HCT116 (cell line): ENCODE measurements at regions not wholly inside any gene's neighbourhood (a gene's known extent, or its start where the extent isn't known, plus 50 kb on each side); places are given as distances from the start of the nearest gene placed in this dataset.

Experiments used
- ATAC-seq: fragments of 200-7000 bp; cut with Tn5 transposase; 2 replicates; pipeline ENCODE4 v1.9.1; 2020; ENCODE audit warnings: mild to moderate bottlenecking, moderate library complexity
- BruUV-seq: library from RNA; stranded (reverse); fragments of 400-500 nt; replicated peaks from 2 replicates; lab custom pipeline; 2021; lab: Mats Ljungman, UMichigan
- CTCF ChIA-PET: fragments of 300-600 bp; sonication (Branson Sonifier 250); formaldehyde crosslinking; loops from one replicate; lab custom pipeline; 2021; ENCODE audit warnings: antibody characterized with exemption; lab: Charles Lee
- POLR2A ChIA-PET: fragments of 300-600, 350-600 bp; sonication (Branson Sonifier 250); formaldehyde crosslinking; loops from one replicate; lab custom pipeline; 2021; ENCODE audit warnings: antibody characterized with exemption; lab: Charles Lee
- RAD21 ChIA-PET, 2 experiments: fragments of 300-600 bp; sonication (Branson Sonifier 250); formaldehyde crosslinking; loops; one replicate each; lab custom pipeline; 2023; ENCODE audit warnings: low total read pairs in 2 of 2; ENCODE audit not compliant: uncharacterized antibody in 2 of 2, unreplicated experiment in 2 of 2, low non-redundant PET in 1 of 2; lab: Charles Lee
- DNase-seq: peaks from one replicate; pipeline ENCODE4 v3.0.0-alpha.2; 2010; ENCODE audit warnings: low read depth, low spot score
- H2AFZ ChIP-seq: fragments of 200-600 bp; shearing (Covaris generic), sonication (generic); 2 replicates; pipeline ENCODE4 v1.6.1; 2017; ENCODE audit warnings: low read depth, mixed run types, mixed read lengths, antibody characterized with exemption, low read length; ENCODE audit not compliant: poor library complexity, severe bottlenecking
- H3K27ac ChIP-seq: 2 replicates; pipeline ENCODE4 v1.5.1; 2012; ENCODE audit warnings: low read depth, low read length
- H3K27me3 ChIP-seq: fragments of 200-600 bp; sonication (generic); 2 replicates; pipeline ENCODE4 v1.6.1; 2016; ENCODE audit warnings: mixed run types, low read length, mixed read lengths; ENCODE audit not compliant: insufficient read depth
- H3K36me3 ChIP-seq, 2 experiments: fragments of 200-500 bp in 1 of 2; fragments of 200-600 bp in 1 of 2; sonication (Bioruptor generic) in 1 of 2; sonication (generic) in 1 of 2; 2 replicates each; pipeline versions ENCODE4 v1.5.1 to v1.6.1; 2014 to 2016; ENCODE audit warnings: low read length in 2 of 2, inconsistent platforms in 1 of 2, mixed read lengths in 1 of 2, mixed run types in 1 of 2; ENCODE audit not compliant: insufficient read depth in 2 of 2, control insufficient read depth in 1 of 2
- H3K4me1 ChIP-seq, 2 experiments: fragments of 200-600 bp in 1 of 2; sonication (generic) in 1 of 2; 2 replicates each; pipeline versions ENCODE4 v1.5.1 to v1.6.1; 2012 to 2017; ENCODE audit warnings: low read length in 2 of 2, inconsistent platforms in 1 of 2, mild to moderate bottlenecking in 1 of 2, mixed read lengths in 1 of 2, mixed run types in 1 of 2, moderate library complexity in 1 of 2; ENCODE audit not compliant: insufficient read depth in 2 of 2, control insufficient read depth in 1 of 2
- H3K4me2 ChIP-seq: fragments of 200-600 bp; sonication (generic); 2 replicates; pipeline ENCODE4 v1.6.1; 2017; ENCODE audit warnings: mixed run types, low read length, mixed read lengths
- H3K4me3 ChIP-seq, 2 experiments: fragments of 200-600 bp in 1 of 2; sonication (generic) in 1 of 2; replicated peaks in 1 of 2; 2 replicates each; pipeline ENCODE4 v1.5.1; 2011 to 2016; ENCODE audit warnings: low read length in 2 of 2, control low read depth in 1 of 2, low read depth in 1 of 2, mild to moderate bottlenecking in 1 of 2, mixed read lengths in 1 of 2, mixed run types in 1 of 2
- H3K79me2 ChIP-seq: fragments of 200-600 bp; sonication (generic); 2 replicates; pipeline ENCODE4 v1.6.1; 2017; ENCODE audit warnings: mild to moderate bottlenecking, mixed run types, low read length, moderate library complexity, mixed read lengths; ENCODE audit not compliant: insufficient read depth
- H3K9ac ChIP-seq: fragments of 200-600 bp; sonication (generic); 2 replicates; pipeline ENCODE4 v1.6.1; 2016; ENCODE audit warnings: low read length, mixed read lengths
- H3K9me2 ChIP-seq: fragments of 200-600 bp; sonication (generic), shearing (Covaris generic); 2 replicates; pipeline ENCODE4 v1.6.1; 2017; ENCODE audit warnings: mixed run types, mild to moderate bottlenecking, moderate library complexity; ENCODE audit not compliant: insufficient read depth
- H3K9me3 ChIP-seq, 2 experiments: fragments of 200-500 bp in 1 of 2; fragments of 200-600 bp in 1 of 2; sonication (Bioruptor generic) in 1 of 2; sonication (generic) in 1 of 2; 2 replicates each; pipeline ENCODE4 v1.6.1; 2014 to 2017; ENCODE audit warnings: low read length in 2 of 2, mixed read lengths in 2 of 2, inconsistent platforms in 1 of 2, low read depth in 1 of 2, mild to moderate bottlenecking in 1 of 2, mixed run types in 1 of 2, moderate library complexity in 1 of 2; ENCODE audit not compliant: control insufficient read depth in 1 of 2, insufficient read depth in 1 of 2
- H4K20me1 ChIP-seq: fragments of 200-600 bp; sonication (generic), shearing (Covaris generic); 2 replicates; pipeline ENCODE4 v1.6.1; 2017; ENCODE audit warnings: mixed run types, mild to moderate bottlenecking, moderate library complexity; ENCODE audit not compliant: insufficient read depth
- ATF3 ChIP-seq: IDR thresholded peaks from 2 replicates; pipeline ENCODE4 v1.6.1; 2012
- CTCF ChIP-seq, 3 experiments: fragments of 200-600 bp in 1 of 3; sonication (generic) in 1 of 3; IDR thresholded peaks in 2 of 3; conservative IDR thresholded peaks in 1 of 3; 2 replicates each; pipeline ENCODE4 v1.5.1; 2012 to 2017; ENCODE audit warnings: low read depth in 2 of 3, low read length in 2 of 3, antibody characterized with exemption in 1 of 3, borderline replicate concordance in 1 of 3, control low read depth in 1 of 3, mild to moderate bottlenecking in 1 of 3, mixed read lengths in 1 of 3, mixed run types in 1 of 3, moderate library complexity in 1 of 3; ENCODE audit not compliant: insufficient read depth in 1 of 3
- EGR1 ChIP-seq: IDR thresholded peaks from 2 replicates; pipeline ENCODE4 v1.6.1; 2012; ENCODE audit warnings: low read depth
- EZH2phosphoT487 ChIP-seq: fragments of 200-600 bp; IDR thresholded peaks from 2 replicates; pipeline ENCODE4 v1.6.1; 2018; ENCODE audit warnings: antibody characterized with exemption, borderline replicate concordance
- FOSL1 ChIP-seq: IDR thresholded peaks from 2 replicates; pipeline ENCODE4 v1.6.1; 2012; ENCODE audit warnings: low read depth
- JUND ChIP-seq: IDR thresholded peaks from 2 replicates; pipeline ENCODE4 v1.6.1; 2012
- POLR2A ChIP-seq: IDR thresholded peaks from 2 replicates; pipeline ENCODE4 v1.7.0; 2011; ENCODE audit warnings: borderline replicate concordance; ENCODE audit not compliant: insufficient read depth, insufficient read length; ENCODE audit errors: extremely low read depth
- POLR2AphosphoS5 ChIP-seq: IDR thresholded peaks from 2 replicates; pipeline ENCODE4 v1.6.1; 2011; ENCODE audit warnings: mild to moderate bottlenecking, low read depth, low read length, moderate library complexity
- RAD21 ChIP-seq: IDR thresholded peaks from 2 replicates; pipeline ENCODE4 v1.6.1; 2012; ENCODE audit warnings: low read depth, mild to moderate bottlenecking
- REST ChIP-seq: IDR thresholded peaks from 2 replicates; pipeline ENCODE4 v1.6.1; 2012; ENCODE audit warnings: low read depth
- ZBTB33 ChIP-seq: IDR thresholded peaks from 2 replicates; pipeline ENCODE4 v1.6.1; 2011; ENCODE audit warnings: mild to moderate bottlenecking, low read length, moderate library complexity; ENCODE audit not compliant: insufficient replicate concordance; ENCODE audit errors: extremely low read depth
- ZNF274 ChIP-seq: fragments of 200-500 bp; sonication (Bioruptor generic); IDR thresholded peaks from 2 replicates; pipeline ENCODE4 v1.6.1; 2014; ENCODE audit warnings: mild to moderate bottlenecking, low read depth, low read length, inconsistent platforms
- intact Hi-C: fragments of 100-400 bp; cut with micrococcal nuclease; formaldehyde crosslinking; loops from 2 replicates; pipeline ENCODE4 v1.10.0; 2022

- H3K79me2 ChIP-seq: no peaks in the 10 kb centered on the region
- ChIA-PET RAD21 (no interaction called here), CTCF (no interaction called here), POLR2A (no interaction called here)
- H3K27ac ChIP-seq: no peak overlapping the region
- H3K9me2 ChIP-seq: no peaks in the 10 kb centered on the region
- H3K4me3 ChIP-seq: no peak overlapping the region
- H3K9me3 ChIP-seq: peaks cover 0 to 6% of the 10 kb centered on the region in 2 experiments; a peak in 1 of 4 replicates
- intact Hi-C loops: no loop called here
- no TSS peak for BruUV-seq
- DNase-seq: no peak
- no peaks in the 10 kb centered on the region for H4K20me1 ChIP-seq
- no peak overlapping the region for H2AFZ ChIP-seq
- H3K9ac ChIP-seq: no peak overlapping the region
- H3K27me3 ChIP-seq: no peaks in the 10 kb centered on the region
- H3K36me3 ChIP-seq: no peaks in the 10 kb centered on the region
- ATAC-seq: no peak
- TF ChIP-seq ZBTB33: no peak
- no peak overlapping the region for H3K4me2 ChIP-seq
- H3K4me1 ChIP-seq: no peaks in the 10 kb centered on the region
Observed at GRCh38 chr1:187630653-187631380, 802.1 kb downstream of the PLA2G4A start.

GRCh38 chr1:187631381-187631675 lies 802.6 kb downstream of the PLA2G4A start:
- no peak overlapping the region for H3K4me3 ChIP-seq
- H3K27me3 ChIP-seq: no peaks in the 10 kb centered on the region
- H3K4me2 ChIP-seq: no peak overlapping the region
- no peaks in the 10 kb centered on the region for H3K36me3 ChIP-seq
- H3K9me3 ChIP-seq: peaks cover 0 to 6% of the 10 kb centered on the region in 2 experiments; a peak in 1 of 4 replicates
- DNase-seq (no peak), ATAC-seq (no peak)
- no peak overlapping the region for H3K27ac ChIP-seq
- H3K4me1 ChIP-seq: no peaks in the 10 kb centered on the region
- no peaks in the 10 kb centered on the region for H3K79me2 ChIP-seq
- H3K9ac ChIP-seq: no peak overlapping the region
- no peaks in the 10 kb centered on the region for H3K9me2 ChIP-seq
- H4K20me1 ChIP-seq: no peaks in the 10 kb centered on the region
- H2AFZ ChIP-seq: no peak overlapping the region
- ChIA-PET CTCF (no interaction called here), RAD21 (no interaction called here), POLR2A (no interaction called here)
- BruUV-seq: no TSS peak
- intact Hi-C loops: no loop called here
- TF ChIP-seq REST: no peak
- TF ChIP-seq ATF3: no peak
- no peak for TF ChIP-seq EZH2phosphoT487
- TF ChIP-seq CTCF (IDR thresholded peaks at IDR 0.05 in 2 of 3, conservative IDR thresholded peaks at IDR 0.05 in 1 of 3; ENCODE audit: borderline replicate concordance in 1 of 3, insufficient read depth in 1 of 3, low read depth in 2 of 3, low read length in 2 of 3): no peak
- TF ChIP-seq RAD21: no peak
- TF ChIP-seq ZNF274: no peak
- TF ChIP-seq POLR2A: no peak
- no peak for TF ChIP-seq EGR1
- TF ChIP-seq JUND: no peak
- TF ChIP-seq FOSL1: no peak
- TF ChIP-seq POLR2AphosphoS5: no peak
